SK-N-SH (cell line): ENCODE measurements at regions not wholly inside any gene's neighbourhood (a gene's known extent, or its start where the extent isn't known, plus 50 kb on each side); places are given as distances from the start of the nearest gene placed in this dataset.

Experiments used
- CTCF ChIA-PET: fragments of 300-600, 350-600 bp; formaldehyde crosslinking; extraction: SDS; loops from one replicate; lab custom pipeline; 2021; lab: Yijun Ruan, JAX
- POLR2A ChIA-PET: fragments of 350-600 bp; sonication (Branson Sonifier 250); formaldehyde crosslinking; extraction: SDS; loops from one replicate; lab custom pipeline; 2020; ENCODE audit warnings: antibody characterized with exemption, inconsistent platforms; lab: Yijun Ruan, JAX
- DNase-seq: peaks from one replicate; pipeline ENCODE4 v3.0.0; 2012
- H2AFZ ChIP-seq: fragments of 200-600 bp; sonication (generic); 2 replicates; pipeline ENCODE4 v1.8.1; 2016; ENCODE audit warnings: antibody characterized with exemption, mild to moderate bottlenecking, low read depth
- H3F3A ChIP-seq: fragments of 200-600 bp; sonication (generic); replicated peaks from 2 replicates; pipeline ENCODE3; 2016; ENCODE audit warnings: antibody characterized with exemption, mild to moderate bottlenecking; ENCODE audit not compliant: insufficient read depth
- H3K27ac ChIP-seq, 2 experiments: fragments of 200-500 bp in 1 of 2; fragments of 200-600 bp in 1 of 2; sonication (Bioruptor generic) in 1 of 2; sonication (generic), shearing (Covaris generic) in 1 of 2; 2 replicates each; pipeline versions ENCODE4 v1.5.1 to v1.6.1; 2014 to 2016; ENCODE audit warnings: low read depth in 2 of 2, inconsistent platforms in 1 of 2, low read length in 1 of 2, mild to moderate bottlenecking in 1 of 2, mixed read lengths in 1 of 2
- H3K27me3 ChIP-seq: fragments of 200-600 bp; sonication (generic), shearing (Covaris generic); 2 replicates; pipeline ENCODE4 v1.6.1; 2016; ENCODE audit warnings: mixed run types; ENCODE audit not compliant: insufficient read depth
- H3K36me3 ChIP-seq, 2 experiments: fragments of 200-500 bp in 1 of 2; fragments of 200-600 bp in 1 of 2; sonication (Bioruptor generic) in 1 of 2; sonication (generic) in 1 of 2; replicated peaks in 1 of 2; 2 replicates each; pipeline versions ENCODE3 to v1.5.1; 2014 to 2016; ENCODE audit warnings: low read length in 1 of 2, mild to moderate bottlenecking in 1 of 2; ENCODE audit not compliant: insufficient read depth in 2 of 2, control insufficient read depth in 1 of 2
- H3K4me1 ChIP-seq, 2 experiments: fragments of 200-500 bp in 1 of 2; fragments of 200-600 bp in 1 of 2; sonication (Bioruptor generic) in 1 of 2; sonication (generic), shearing (Covaris generic) in 1 of 2; 2 replicates each; pipeline versions ENCODE4 v1.5.1 to v1.6.1; 2014 to 2016; ENCODE audit warnings: low read depth in 1 of 2, low read length in 1 of 2, mixed run types in 1 of 2; ENCODE audit not compliant: insufficient read depth in 2 of 2, control insufficient read depth in 1 of 2
- H3K4me2 ChIP-seq: fragments of 200-600 bp; sonication (generic), shearing (Covaris generic); 2 replicates; pipeline ENCODE4 v1.6.1; 2017; ENCODE audit warnings: mixed run types
- H3K4me3 ChIP-seq, 2 experiments: fragments of 200-500 bp in 1 of 2; fragments of 200-600 bp in 1 of 2; sonication (Bioruptor generic) in 1 of 2; sonication (generic), shearing (Covaris generic) in 1 of 2; 2 replicates each; pipeline versions ENCODE4 v1.5.1 to v1.8.1; 2014 to 2016; ENCODE audit warnings: low read depth in 2 of 2, inconsistent platforms in 1 of 2, low read length in 1 of 2, mild to moderate bottlenecking in 1 of 2, mixed read lengths in 1 of 2, moderate library complexity in 1 of 2
- H3K79me2 ChIP-seq: fragments of 200-600 bp; sonication (generic); 2 replicates; pipeline ENCODE4 v1.8.1; 2017; ENCODE audit warnings: mild to moderate bottlenecking; ENCODE audit not compliant: insufficient read depth
- H3K9ac ChIP-seq: fragments of 200-600 bp; sonication (generic); 2 replicates; pipeline ENCODE4 v1.6.1; 2017; ENCODE audit warnings: mixed run types
- H3K9me2 ChIP-seq: fragments of 200-600 bp; sonication (generic); 2 replicates; pipeline ENCODE4 v1.6.1; 2017; ENCODE audit warnings: mixed run types
- H3K9me3 ChIP-seq: fragments of 200-600 bp; sonication (generic); 2 replicates; pipeline ENCODE4 v1.6.1; 2017; ENCODE audit warnings: mixed run types, mild to moderate bottlenecking, moderate library complexity
- H4K20me1 ChIP-seq: fragments of 200-600 bp; sonication (generic); 2 replicates; pipeline ENCODE4 v1.6.1; 2017; ENCODE audit warnings: mild to moderate bottlenecking, mixed run types; ENCODE audit not compliant: insufficient read depth
- EP300 ChIP-seq, 2 experiments: IDR thresholded peaks; 2 replicates each; pipeline versions ENCODE4 v1.4.0 to v1.6.1; 2012; ENCODE audit warnings: borderline replicate concordance in 1 of 2, low read depth in 1 of 2, low read length in 1 of 2
- FOSL2 ChIP-seq: IDR thresholded peaks from 2 replicates; pipeline ENCODE4 v1.4.0; 2012; ENCODE audit warnings: low read depth, mild to moderate bottlenecking, moderate library complexity, borderline replicate concordance
- GATA2 ChIP-seq: sonication (generic); formaldehyde crosslinking; IDR thresholded peaks from 2 replicates; pipeline ENCODE4 v1.5.0; 2020; ENCODE audit warnings: mild to moderate bottlenecking, missing genetic modification reagents
- JUND ChIP-seq: IDR thresholded peaks from 2 replicates; pipeline ENCODE4 v1.4.0; 2012
- MEF2A ChIP-seq: IDR thresholded peaks from 2 replicates; pipeline ENCODE4 v1.4.0; 2012; ENCODE audit warnings: low read depth, borderline replicate concordance
- NFIC ChIP-seq: IDR thresholded peaks from 2 replicates; pipeline ENCODE4 v1.4.0; 2012; ENCODE audit warnings: borderline replicate concordance
- NRF1 ChIP-seq: IDR thresholded peaks from 2 replicates; pipeline ENCODE4 v1.6.1; 2012; ENCODE audit warnings: low read depth, mild to moderate bottlenecking, low read length
- POLR2AphosphoS5 ChIP-seq: IDR thresholded peaks from 2 replicates; pipeline ENCODE4 v1.6.1; 2012; ENCODE audit warnings: low read depth, low read length
- RAD21 ChIP-seq: IDR thresholded peaks from 2 replicates; pipeline ENCODE4 v1.6.1; 2012; ENCODE audit warnings: mild to moderate bottlenecking, low read length
- RCOR1 ChIP-seq: fragments of 150-350 bp; IDR thresholded peaks from 2 replicates; pipeline ENCODE4 v1.6.1; 2017; ENCODE audit warnings: antibody characterized with exemption, low read length
- RFX5 ChIP-seq: IDR thresholded peaks from 2 replicates; pipeline ENCODE4 v1.6.1; 2012; ENCODE audit warnings: mild to moderate bottlenecking, improper control_type of control experiment, low read length
- TCF12 ChIP-seq: IDR thresholded peaks from 2 replicates; pipeline ENCODE4 v1.4.0; 2012
- TEAD4 ChIP-seq: IDR thresholded peaks from 2 replicates; pipeline ENCODE4 v1.4.0; 2012; ENCODE audit warnings: mild to moderate bottlenecking, borderline replicate concordance; ENCODE audit not compliant: insufficient read depth
- WGBS: methylation state at CpG from one replicate; pipeline ENCODE4 v1.1.6; 2017; ENCODE audit warnings: low lambda C conversion rate; 5-methylcytosine and 5-hydroxymethylcytosine counted together
- TF ChIP-seq, protein P1 (sequence below): IDR thresholded peaks from 2 replicates; pipeline ENCODE4 v1.4.0; 2012; ENCODE audit warnings: low read depth
- TF ChIP-seq, protein P2 (sequence below): IDR thresholded peaks from 2 replicates; pipeline ENCODE4; 2012
- TF ChIP-seq, protein P3 (sequence below): fragments of 200-600 bp; sonication (generic); IDR thresholded peaks from 2 replicates; pipeline ENCODE4 v1.6.1; 2017; ENCODE audit warnings: antibody characterized with exemption, mild to moderate bottlenecking, moderate library complexity

DNA sequence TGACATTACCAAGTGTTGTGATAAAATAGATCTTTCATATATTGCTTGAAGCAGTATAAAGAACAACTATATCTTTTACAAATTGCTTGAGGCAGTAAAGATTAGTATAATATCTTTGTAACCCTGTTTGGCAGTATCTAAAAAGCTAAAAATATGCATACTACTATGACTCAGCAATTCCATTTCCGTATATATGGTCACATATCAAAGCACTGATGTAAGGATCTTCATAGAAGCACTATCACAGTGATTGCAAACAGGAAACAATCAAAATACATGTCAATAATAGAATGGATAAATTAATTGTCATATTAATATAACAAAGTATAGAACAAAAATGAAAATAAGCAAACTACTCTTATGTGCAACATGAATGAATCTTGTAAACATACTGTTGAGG lies 158.4 kb upstream of the IGF1 start:
- no peaks in the 10 kb centered on the region for H4K20me1 ChIP-seq
- no peak overlapping the region for H3K9ac ChIP-seq
- CTCF ChIA-PET, result interaction anchor here (0.7 kb wide), 1 partner anchor 157 kb away, joined by 3 read pairs; no protein-coding TSS in a partner anchor
- H3K4me3 ChIP-seq, result no peak overlapping the region
- H3K4me1 ChIP-seq, result peaks cover 0 to 4% of the 10 kb centered on the region in 2 experiments; a peak in 2 of 4 replicates
- H3K4me2 ChIP-seq, result no peak overlapping the region
- 15% methylated on average over 1 of the region's 1 CpG for WGBS
- no peak for DNase-seq
- TF ChIP-seq JUND (peak; percentile 29; the same call in 1 of the 2 replicates), MEF2A (peak; percentile 55), TCF12 (0 out of 2 replicates have a peak, but pooled peaks have one; percentile 12)
- TF ChIP-seq, protein P1, sequence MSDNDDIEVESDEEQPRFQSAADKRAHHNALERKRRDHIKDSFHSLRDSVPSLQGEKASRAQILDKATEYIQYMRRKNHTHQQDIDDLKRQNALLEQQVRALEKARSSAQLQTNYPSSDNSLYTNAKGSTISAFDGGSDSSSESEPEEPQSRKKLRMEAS, result no peak
- POLR2A ChIA-PET, result no interaction called here
- peaks cover 4% of the 10 kb centered on the region for H3F3A ChIP-seq
- no peaks in the 10 kb centered on the region for H3K36me3 ChIP-seq
- H2AFZ ChIP-seq, result 0 out of 2 replicates have a peak overlapping the region, but pooled peaks have one; percentile 29
- H3K79me2 ChIP-seq, result no peaks in the 10 kb centered on the region
- no peaks in the 10 kb centered on the region; the same call in 1 of the 2 replicates for H3K9me3 ChIP-seq
- no peaks in the 10 kb centered on the region for H3K27me3 ChIP-seq
- no peak overlapping the region for H3K27ac ChIP-seq
- no peaks in the 10 kb centered on the region for H3K9me2 ChIP-seq

DNA sequence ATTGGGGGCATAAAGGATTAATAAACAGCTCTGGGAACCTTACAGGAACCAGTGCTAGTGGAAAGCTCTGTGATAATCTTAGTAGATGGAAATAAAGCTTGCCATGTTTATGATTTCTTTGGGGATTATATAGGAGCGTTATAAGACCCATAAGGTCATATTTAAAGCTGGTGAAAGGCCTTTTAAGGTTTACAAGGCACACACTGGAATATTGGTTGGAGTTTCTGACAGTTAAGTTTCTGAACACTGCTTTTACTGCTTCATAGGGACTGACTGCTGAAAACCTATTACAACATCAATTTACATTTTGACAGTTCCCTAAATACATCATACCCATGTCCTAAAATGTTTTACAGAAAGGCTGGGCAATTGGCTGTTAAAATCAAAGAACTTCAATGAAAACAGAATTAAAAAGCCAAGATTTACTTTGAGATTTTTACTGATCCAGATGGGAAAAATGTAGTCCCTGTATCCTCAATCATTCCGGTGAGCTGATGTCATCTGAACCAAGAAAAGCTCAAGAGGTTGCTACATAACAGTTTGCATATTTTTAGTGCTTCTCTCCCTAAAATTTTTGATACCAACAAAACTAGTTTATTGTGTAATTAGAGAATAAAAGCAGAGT lies 153.7 kb upstream of the IGF1 start:
- Histone ChIP-seq H3K4me1 (peaks cover 0 to 5% of the 10 kb centered on the region in 2 experiments; a peak in 2 of 4 replicates), H3F3A (peaks cover 4% of the 10 kb centered on the region), H3K79me2 (no peaks in the 10 kb centered on the region), H3K4me2 (no peak overlapping the region), H3K27me3 (no peaks in the 10 kb centered on the region), H2AFZ (peak overlapping the region; percentile 41), H3K9me3 (no peaks in the 10 kb centered on the region; the same call in 1 of the 2 replicates), H3K36me3 (no peaks in the 10 kb centered on the region), H3K9ac (peak overlapping the region; percentile 53), H3K4me3 (no peak overlapping the region), H3K27ac (peak overlapping the region; percentile 39 to 81; a peak in 3 of 4 replicates), H3K9me2 (no peaks in the 10 kb centered on the region), H4K20me1 (no peaks in the 10 kb centered on the region)
- 36% methylated on average over 2 of the region's 2 CpGs for WGBS
- no peak for DNase-seq
- ChIA-PET POLR2A (no interaction called here), CTCF (no interaction called here)
- TF ChIP-seq JUND, result peak; percentile 54
- TF ChIP-seq TCF12, result no peak
- no peak for TF ChIP-seq RFX5
- TF ChIP-seq GATA2 (CRISPR knock-in tag), result no peak
- no peak for TF ChIP-seq NFIC
- TF ChIP-seq, protein P2, sequence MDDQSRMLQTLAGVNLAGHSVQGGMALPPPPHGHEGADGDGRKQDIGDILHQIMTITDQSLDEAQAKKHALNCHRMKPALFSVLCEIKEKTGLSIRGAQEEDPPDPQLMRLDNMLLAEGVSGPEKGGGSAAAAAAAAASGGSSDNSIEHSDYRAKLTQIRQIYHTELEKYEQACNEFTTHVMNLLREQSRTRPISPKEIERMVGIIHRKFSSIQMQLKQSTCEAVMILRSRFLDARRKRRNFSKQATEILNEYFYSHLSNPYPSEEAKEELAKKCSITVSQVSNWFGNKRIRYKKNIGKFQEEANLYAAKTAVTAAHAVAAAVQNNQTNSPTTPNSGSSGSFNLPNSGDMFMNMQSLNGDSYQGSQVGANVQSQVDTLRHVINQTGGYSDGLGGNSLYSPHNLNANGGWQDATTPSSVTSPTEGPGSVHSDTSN, result peak; percentile 38
- TF ChIP-seq FOSL2, result peak; percentile 30; the same call in 1 of the 2 replicates

DNA sequence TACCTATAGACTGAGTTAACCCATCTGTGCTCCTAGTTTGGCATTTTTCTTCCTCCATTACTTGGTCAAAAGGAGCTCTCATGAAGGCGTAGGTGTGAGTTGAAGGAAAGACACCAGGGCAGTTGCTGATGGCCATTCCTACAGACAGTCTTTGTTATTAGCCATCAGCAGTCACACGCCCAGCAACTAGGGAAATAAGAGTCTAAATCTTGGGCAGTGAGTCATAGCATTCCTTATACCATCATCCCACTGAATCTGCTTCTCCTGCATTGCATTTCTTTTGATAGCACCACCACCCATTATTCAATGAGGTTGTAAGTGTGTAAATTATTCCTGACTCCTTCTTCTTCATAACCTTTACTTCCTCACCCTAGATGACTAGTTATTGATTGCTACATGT lies 150.9 kb upstream of the IGF1 start:
- POLR2A ChIA-PET, result no interaction called here
- TF ChIP-seq NRF1 (no peak), TEAD4 (peak; percentile 39; the same call in 1 of the 2 replicates), RAD21 (no peak), FOSL2 (peak; percentile 83), EP300 (IDR thresholded peaks at IDR 0.05; ENCODE audit: borderline replicate concordance in 1 of 2, low read depth in 1 of 2, low read length in 1 of 2) (peak in 1 of 2 experiments; percentile 16; a peak in 1 of 4 replicates), TCF12 (peak; percentile 47; the same call in 1 of the 2 replicates), POLR2AphosphoS5 (no peak), JUND (peak; percentile 75), RCOR1 (no peak)
- TF ChIP-seq, protein P2, result peak; percentile 36
- TF ChIP-seq, protein P1, result 0 out of 2 replicates have a peak, but pooled peaks have one; percentile 26
- TF ChIP-seq, protein P3, sequence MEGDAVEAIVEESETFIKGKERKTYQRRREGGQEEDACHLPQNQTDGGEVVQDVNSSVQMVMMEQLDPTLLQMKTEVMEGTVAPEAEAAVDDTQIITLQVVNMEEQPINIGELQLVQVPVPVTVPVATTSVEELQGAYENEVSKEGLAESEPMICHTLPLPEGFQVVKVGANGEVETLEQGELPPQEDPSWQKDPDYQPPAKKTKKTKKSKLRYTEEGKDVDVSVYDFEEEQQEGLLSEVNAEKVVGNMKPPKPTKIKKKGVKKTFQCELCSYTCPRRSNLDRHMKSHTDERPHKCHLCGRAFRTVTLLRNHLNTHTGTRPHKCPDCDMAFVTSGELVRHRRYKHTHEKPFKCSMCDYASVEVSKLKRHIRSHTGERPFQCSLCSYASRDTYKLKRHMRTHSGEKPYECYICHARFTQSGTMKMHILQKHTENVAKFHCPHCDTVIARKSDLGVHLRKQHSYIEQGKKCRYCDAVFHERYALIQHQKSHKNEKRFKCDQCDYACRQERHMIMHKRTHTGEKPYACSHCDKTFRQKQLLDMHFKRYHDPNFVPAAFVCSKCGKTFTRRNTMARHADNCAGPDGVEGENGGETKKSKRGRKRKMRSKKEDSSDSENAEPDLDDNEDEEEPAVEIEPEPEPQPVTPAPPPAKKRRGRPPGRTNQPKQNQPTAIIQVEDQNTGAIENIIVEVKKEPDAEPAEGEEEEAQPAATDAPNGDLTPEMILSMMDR, result no peak
- Histone ChIP-seq H3K27me3 (no peaks in the 10 kb centered on the region), H3K9ac (peak overlapping the region; percentile 20; the same call in 1 of the 2 replicates), H2AFZ (no peak overlapping the region), H3K4me1 (peaks cover 0 to 5% of the 10 kb centered on the region in 2 experiments; a peak in 1 of 4 replicates), H3K4me3 (no peak overlapping the region), H3K36me3 (no peaks in the 10 kb centered on the region), H3K4me2 (no peak overlapping the region), H3K27ac (peak overlapping the region; percentile 43 to 70; a peak in 3 of 4 replicates), H3F3A (peaks cover 4% of the 10 kb centered on the region), H3K9me3 (no peaks in the 10 kb centered on the region; the same call in 1 of the 2 replicates), H4K20me1 (no peaks in the 10 kb centered on the region), H3K79me2 (no peaks in the 10 kb centered on the region), H3K9me2 (no peaks in the 10 kb centered on the region)
- WGBS, result 29% methylated on average over 2 of the region's 2 CpGs
- CTCF ChIA-PET, result no interaction called here
- DNase-seq, result no peak
